ENCODE measurements at regions not wholly inside any gene's neighbourhood (a gene's known extent, or its start where the extent isn't known, plus 50 kb on each side); places are given as distances from the start of the nearest gene placed in this dataset.

DNA sequence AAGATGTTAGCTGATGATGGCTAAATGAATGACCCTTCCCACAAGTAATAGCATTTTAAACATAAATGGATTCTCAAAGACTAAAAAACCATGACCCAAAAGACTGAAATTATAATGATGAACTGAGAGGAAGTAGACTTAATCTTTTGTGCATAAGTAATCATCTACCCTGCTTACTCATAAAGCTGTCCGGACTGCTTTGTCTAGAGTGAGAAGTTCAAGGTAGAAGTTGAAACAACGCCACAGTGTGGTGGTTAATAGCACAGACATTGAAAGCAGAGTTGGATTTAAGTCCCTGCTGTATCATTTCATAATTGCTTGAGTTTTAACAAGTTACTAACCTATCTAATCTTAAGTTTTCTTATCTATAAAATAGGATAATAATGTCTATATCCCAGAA, 346.6 kb downstream of the CENPC start:
- TF ChIP-seq, protein P1, sequence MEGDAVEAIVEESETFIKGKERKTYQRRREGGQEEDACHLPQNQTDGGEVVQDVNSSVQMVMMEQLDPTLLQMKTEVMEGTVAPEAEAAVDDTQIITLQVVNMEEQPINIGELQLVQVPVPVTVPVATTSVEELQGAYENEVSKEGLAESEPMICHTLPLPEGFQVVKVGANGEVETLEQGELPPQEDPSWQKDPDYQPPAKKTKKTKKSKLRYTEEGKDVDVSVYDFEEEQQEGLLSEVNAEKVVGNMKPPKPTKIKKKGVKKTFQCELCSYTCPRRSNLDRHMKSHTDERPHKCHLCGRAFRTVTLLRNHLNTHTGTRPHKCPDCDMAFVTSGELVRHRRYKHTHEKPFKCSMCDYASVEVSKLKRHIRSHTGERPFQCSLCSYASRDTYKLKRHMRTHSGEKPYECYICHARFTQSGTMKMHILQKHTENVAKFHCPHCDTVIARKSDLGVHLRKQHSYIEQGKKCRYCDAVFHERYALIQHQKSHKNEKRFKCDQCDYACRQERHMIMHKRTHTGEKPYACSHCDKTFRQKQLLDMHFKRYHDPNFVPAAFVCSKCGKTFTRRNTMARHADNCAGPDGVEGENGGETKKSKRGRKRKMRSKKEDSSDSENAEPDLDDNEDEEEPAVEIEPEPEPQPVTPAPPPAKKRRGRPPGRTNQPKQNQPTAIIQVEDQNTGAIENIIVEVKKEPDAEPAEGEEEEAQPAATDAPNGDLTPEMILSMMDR (conservative IDR thresholded peaks at IDR 0.05; ENCODE audit: low read length), result peak; percentile 61
- TF ChIP-seq EZH2phosphoT487 (IDR thresholded peaks at IDR 0.05; ENCODE audit: borderline replicate concordance), result no peak
